Suprapubic skin (tissue), 4 donors: ENCODE measurements at regions not wholly inside any gene's neighbourhood (a gene's known extent, or its start where the extent isn't known, plus 50 kb on each side); places are given as distances from the start of the nearest gene placed in this dataset.

Experiments
- DNase-seq, 2 donors: peaks; one replicate each; pipeline ENCODE4 v3.0.0-alpha.2; 2019; ENCODE audit warnings: low spot score in 2 of 2
- H3K27ac ChIP-seq: fragments of 200-600 bp; sonication (generic); one replicate; pipeline ENCODE4 v1.5.1; 2019
- H3K27me3 ChIP-seq: fragments of 200-600 bp; sonication (generic); one replicate; pipeline ENCODE4 v1.5.1; 2019
- H3K36me3 ChIP-seq: fragments of 200-600 bp; sonication (generic); one replicate; pipeline ENCODE4 v1.5.1; 2019
- H3K4me1 ChIP-seq: fragments of 200-600 bp; sonication (generic); one replicate; pipeline ENCODE4 v1.5.1; 2019
- H3K4me3 ChIP-seq: fragments of 200-600 bp; sonication (generic); one replicate; pipeline ENCODE4 v1.5.1; 2019; ENCODE audit warnings: mild to moderate bottlenecking
- H3K9me3 ChIP-seq: fragments of 200-600 bp; sonication (generic); one replicate; pipeline ENCODE4 v1.5.1; 2019
- EP300 ChIP-seq: sonication (generic); formaldehyde crosslinking; IDR thresholded peaks from one replicate; pipeline ENCODE4 v1.6.1; 2017; ENCODE audit warnings: antibody characterized with exemption
- POLR2A ChIP-seq, 2 donors: fragments of 450-650 bp; IDR thresholded peaks; one replicate each; pipeline ENCODE4 v1.6.1; 2017; ENCODE audit warnings: antibody characterized with exemption in 2 of 2, mild to moderate bottlenecking in 2 of 2, moderate library complexity in 2 of 2
- POLR2AphosphoS5 ChIP-seq, 3 donors: sonication (generic); formaldehyde crosslinking; IDR thresholded peaks; one replicate each; pipeline ENCODE4 v1.6.1; 2017; ENCODE audit warnings: antibody characterized with exemption in 3 of 3
- WGBS: methylation state at CpG from one replicate; pipeline ENCODE4 v1.1.5; 2018; 5-methylcytosine and 5-hydroxymethylcytosine counted together
- TF ChIP-seq, protein P1 (sequence below), 2 donors: fragments of 200-600 bp in 1 of 2; fragments of 450-650 bp in 1 of 2; sonication (generic) in 1 of 2; IDR thresholded peaks; one replicate each; pipeline ENCODE4 v1.5.1; 2016 to 2019; ENCODE audit warnings: antibody characterized with exemption in 2 of 2, mild to moderate bottlenecking in 1 of 2, moderate library complexity in 1 of 2

DNA sequence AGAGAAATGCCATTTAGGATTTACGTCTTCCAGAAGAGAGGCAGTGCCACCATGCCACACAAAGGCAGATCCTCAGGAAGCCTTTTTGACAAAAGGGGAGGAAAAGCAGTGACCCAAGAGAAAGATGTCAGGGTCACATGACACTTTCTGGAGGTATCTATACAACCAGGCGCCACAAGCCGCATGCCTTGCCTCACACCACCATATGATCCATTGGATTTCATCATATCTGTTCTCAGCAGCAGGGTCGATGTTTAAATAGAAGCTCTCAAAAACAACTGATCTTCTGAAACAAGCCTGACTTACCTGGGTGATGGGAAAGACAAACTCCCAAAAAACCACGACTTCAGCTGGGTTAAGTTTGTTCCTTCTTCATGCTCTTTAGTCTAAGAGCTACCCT is 52.5 kb upstream of the UNC5B start:
- no peaks in the 10 kb centered on the region for H3K4me1 ChIP-seq

DNA sequence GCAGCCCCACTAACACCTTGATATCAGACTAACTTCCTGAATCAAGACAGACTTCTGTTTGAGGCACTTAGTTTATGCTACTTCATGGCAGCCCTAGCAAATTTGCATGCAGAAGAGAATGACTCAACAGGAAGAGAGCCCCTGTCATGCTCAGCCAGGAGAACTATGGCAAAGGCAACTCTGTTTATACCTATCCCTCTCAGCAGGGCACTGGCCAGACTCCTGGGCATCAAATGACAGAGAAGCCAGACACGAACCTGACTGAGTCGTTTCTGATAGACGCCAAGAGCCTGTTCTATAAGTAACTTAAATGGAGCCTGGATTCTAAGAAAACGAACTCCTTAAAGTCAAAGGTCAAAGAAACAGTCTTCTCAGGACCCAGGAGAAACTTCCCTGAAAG is 50.9 kb upstream of the UNC5B start:
- Histone ChIP-seq H3K27me3 (peaks cover 3% of the 10 kb centered on the region), H3K36me3 (no peaks in the 10 kb centered on the region), H3K27ac (no peak overlapping the region), H3K4me3 (no peak overlapping the region), H3K9me3 (no peaks in the 10 kb centered on the region), H3K4me1 (no peaks in the 10 kb centered on the region)
- DNase-seq: no peak
- TF ChIP-seq EP300 (no peak), POLR2AphosphoS5 (IDR thresholded peaks at IDR 0.05) (no peak), POLR2A (IDR thresholded peaks at IDR 0.05) (no peak)
- TF ChIP-seq, protein P1, sequence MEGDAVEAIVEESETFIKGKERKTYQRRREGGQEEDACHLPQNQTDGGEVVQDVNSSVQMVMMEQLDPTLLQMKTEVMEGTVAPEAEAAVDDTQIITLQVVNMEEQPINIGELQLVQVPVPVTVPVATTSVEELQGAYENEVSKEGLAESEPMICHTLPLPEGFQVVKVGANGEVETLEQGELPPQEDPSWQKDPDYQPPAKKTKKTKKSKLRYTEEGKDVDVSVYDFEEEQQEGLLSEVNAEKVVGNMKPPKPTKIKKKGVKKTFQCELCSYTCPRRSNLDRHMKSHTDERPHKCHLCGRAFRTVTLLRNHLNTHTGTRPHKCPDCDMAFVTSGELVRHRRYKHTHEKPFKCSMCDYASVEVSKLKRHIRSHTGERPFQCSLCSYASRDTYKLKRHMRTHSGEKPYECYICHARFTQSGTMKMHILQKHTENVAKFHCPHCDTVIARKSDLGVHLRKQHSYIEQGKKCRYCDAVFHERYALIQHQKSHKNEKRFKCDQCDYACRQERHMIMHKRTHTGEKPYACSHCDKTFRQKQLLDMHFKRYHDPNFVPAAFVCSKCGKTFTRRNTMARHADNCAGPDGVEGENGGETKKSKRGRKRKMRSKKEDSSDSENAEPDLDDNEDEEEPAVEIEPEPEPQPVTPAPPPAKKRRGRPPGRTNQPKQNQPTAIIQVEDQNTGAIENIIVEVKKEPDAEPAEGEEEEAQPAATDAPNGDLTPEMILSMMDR (IDR thresholded peaks at IDR 0.05): no peak
- WGBS: 76% methylated on average over 4 of the region's 4 CpGs

More for the DNA sequence above, 52.5 kb upstream of the UNC5B start:
- DNase-seq: no peak
- no peak overlapping the region for H3K27ac ChIP-seq
- 84% methylated on average over 5 of the region's 5 CpGs for WGBS
- no peak for TF ChIP-seq POLR2AphosphoS5 (IDR thresholded peaks at IDR 0.05)
- no peak for TF ChIP-seq POLR2A (IDR thresholded peaks at IDR 0.05)
- TF ChIP-seq, protein P1 (IDR thresholded peaks at IDR 0.05): no peak
- TF ChIP-seq EP300: no peak
- H3K36me3 ChIP-seq: no peaks in the 10 kb centered on the region
- H3K4me3 ChIP-seq: no peak overlapping the region
- H3K9me3 ChIP-seq: no peaks in the 10 kb centered on the region
- H3K27me3 ChIP-seq: no peaks in the 10 kb centered on the region
